Breast epithelium (tissue), 4 donors: ENCODE measurements at regions not wholly inside any gene's neighbourhood (a gene's known extent, or its start where the extent isn't known, plus 50 kb on each side); places are given as distances from the start of the nearest gene placed in this dataset.

ENCODE experiments used
- DNase-seq, 2 donors: peaks; one replicate each; pipeline ENCODE4 v3.0.0-alpha.2; 2019; ENCODE audit warnings: low spot score in 2 of 2
- H3K27ac ChIP-seq, 2 donors: fragments of 200-600 bp; sonication (generic) in 1 of 2; one replicate each; pipeline ENCODE4 v1.5.1; 2016 to 2019; ENCODE audit warnings: mild to moderate bottlenecking in 1 of 2
- H3K27me3 ChIP-seq, 2 donors: fragments of 200-600 bp; sonication (generic) in 1 of 2; one replicate each; pipeline versions ENCODE4 v1.5.1 to v1.6.0; 2017 to 2019; ENCODE audit warnings: control low read depth in 1 of 2, mild to moderate bottlenecking in 1 of 2
- H3K36me3 ChIP-seq: fragments of 200-600 bp; one replicate; pipeline ENCODE4 v1.5.1; 2019
- H3K4me1 ChIP-seq, 2 donors: fragments of 200-600 bp; sonication (generic); one replicate each; pipeline ENCODE4 v1.5.1; 2016 to 2019; ENCODE audit warnings: control low read depth in 1 of 2
- H3K4me3 ChIP-seq, 3 donors: fragments of 200-600 bp; sonication (generic); 1 replicate in 2 of 3; 2 replicates in 1 of 3; pipeline ENCODE4 v1.5.1; 2016 to 2019; ENCODE audit warnings: mild to moderate bottlenecking in 3 of 3, moderate library complexity in 2 of 3
- H3K9me3 ChIP-seq, 2 donors: fragments of 200-600 bp; sonication (generic) in 1 of 2; one replicate each; pipeline ENCODE4 v1.5.1; 2016 to 2019; ENCODE audit warnings: control low read depth in 1 of 2
- POLR2A ChIP-seq: fragments of 450-650 bp; IDR thresholded peaks from one replicate; pipeline ENCODE4 v1.6.1; 2016; ENCODE audit warnings: antibody characterized with exemption, mild to moderate bottlenecking, moderate library complexity
- POLR2AphosphoS5 ChIP-seq, 3 donors: sonication (generic); formaldehyde crosslinking; IDR thresholded peaks; one replicate each; pipeline ENCODE4 v1.6.1; 2017; ENCODE audit warnings: antibody characterized with exemption in 3 of 3
- intact Hi-C: fragments of 100-400 bp; cut with DNase I; formaldehyde crosslinking; loops from one replicate; pipeline ENCODE4 v1.15.1; 2023; ENCODE audit warnings: low total_unique reads
- TF ChIP-seq, protein P1 (sequence below), 3 donors: fragments of 450-650 bp; IDR thresholded peaks; one replicate each; pipeline ENCODE4 v1.5.1; 2016 to 2017; ENCODE audit warnings: antibody characterized with exemption in 3 of 3, mild to moderate bottlenecking in 3 of 3, moderate library complexity in 3 of 3

DNA sequence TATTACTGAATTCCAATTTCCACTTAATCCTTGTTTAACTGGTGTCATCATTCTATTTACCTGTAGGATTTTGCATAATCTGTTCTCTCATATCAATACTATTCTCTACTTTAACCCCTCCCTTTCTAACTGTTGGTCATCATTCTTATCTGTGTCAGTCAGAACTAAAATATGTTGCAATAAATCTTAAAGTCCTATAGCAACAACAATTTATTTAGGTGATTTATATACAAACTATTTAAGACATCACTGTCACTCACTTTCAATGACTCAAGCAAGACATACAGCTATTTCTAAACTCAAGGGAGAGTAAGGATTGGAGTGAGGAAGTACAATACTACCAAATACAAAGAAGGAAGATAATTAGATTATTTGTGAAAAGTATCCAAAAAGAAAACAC lies 740.4 kb downstream of the DSC3 start:
- Histone ChIP-seq H3K9me3 (no peaks in the 10 kb centered on the region), H3K4me3 (no peak overlapping the region), H3K27ac (no peak overlapping the region), H3K4me1 (no peaks in the 10 kb centered on the region), H3K27me3 (no peaks in the 10 kb centered on the region), H3K36me3 (no peaks in the 10 kb centered on the region)
- intact Hi-C loops, result no loop called here
- TF ChIP-seq POLR2A, result no peak
- TF ChIP-seq, protein P1, sequence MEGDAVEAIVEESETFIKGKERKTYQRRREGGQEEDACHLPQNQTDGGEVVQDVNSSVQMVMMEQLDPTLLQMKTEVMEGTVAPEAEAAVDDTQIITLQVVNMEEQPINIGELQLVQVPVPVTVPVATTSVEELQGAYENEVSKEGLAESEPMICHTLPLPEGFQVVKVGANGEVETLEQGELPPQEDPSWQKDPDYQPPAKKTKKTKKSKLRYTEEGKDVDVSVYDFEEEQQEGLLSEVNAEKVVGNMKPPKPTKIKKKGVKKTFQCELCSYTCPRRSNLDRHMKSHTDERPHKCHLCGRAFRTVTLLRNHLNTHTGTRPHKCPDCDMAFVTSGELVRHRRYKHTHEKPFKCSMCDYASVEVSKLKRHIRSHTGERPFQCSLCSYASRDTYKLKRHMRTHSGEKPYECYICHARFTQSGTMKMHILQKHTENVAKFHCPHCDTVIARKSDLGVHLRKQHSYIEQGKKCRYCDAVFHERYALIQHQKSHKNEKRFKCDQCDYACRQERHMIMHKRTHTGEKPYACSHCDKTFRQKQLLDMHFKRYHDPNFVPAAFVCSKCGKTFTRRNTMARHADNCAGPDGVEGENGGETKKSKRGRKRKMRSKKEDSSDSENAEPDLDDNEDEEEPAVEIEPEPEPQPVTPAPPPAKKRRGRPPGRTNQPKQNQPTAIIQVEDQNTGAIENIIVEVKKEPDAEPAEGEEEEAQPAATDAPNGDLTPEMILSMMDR (IDR thresholded peaks at IDR 0.05), result no peak
- TF ChIP-seq POLR2AphosphoS5 (IDR thresholded peaks at IDR 0.05), result no peak
- no peak for DNase-seq

DNA sequence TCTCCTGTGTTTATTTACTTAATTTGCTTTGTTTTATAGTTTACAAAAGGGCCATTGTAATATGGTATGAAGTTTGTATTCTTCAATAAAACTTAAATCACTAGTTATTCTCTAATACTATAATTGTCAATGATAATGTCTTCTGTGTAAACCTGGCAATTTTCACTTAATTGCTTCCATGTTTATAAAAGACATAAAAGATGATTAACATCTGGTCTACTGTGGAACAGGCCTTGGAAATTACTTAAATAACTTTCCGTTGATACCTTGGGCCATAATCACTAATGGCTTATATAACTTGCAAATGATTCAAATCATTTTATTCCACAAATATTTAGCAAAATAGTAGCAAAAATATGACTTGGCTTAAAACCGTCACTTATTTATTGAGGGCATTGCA lies 743.8 kb downstream of the DSC3 start:
- no peak for DNase-seq
- Histone ChIP-seq H3K27me3 (no peaks in the 10 kb centered on the region), H3K27ac (no peak overlapping the region), H3K4me1 (no peaks in the 10 kb centered on the region), H3K36me3 (no peaks in the 10 kb centered on the region), H3K9me3 (no peaks in the 10 kb centered on the region), H3K4me3 (no peak overlapping the region)
- intact Hi-C loops, result no loop called here
- TF ChIP-seq POLR2AphosphoS5 (IDR thresholded peaks at IDR 0.05) (no peak), POLR2A (no peak)
- TF ChIP-seq, protein P1 (IDR thresholded peaks at IDR 0.05), result no peak

DNA sequence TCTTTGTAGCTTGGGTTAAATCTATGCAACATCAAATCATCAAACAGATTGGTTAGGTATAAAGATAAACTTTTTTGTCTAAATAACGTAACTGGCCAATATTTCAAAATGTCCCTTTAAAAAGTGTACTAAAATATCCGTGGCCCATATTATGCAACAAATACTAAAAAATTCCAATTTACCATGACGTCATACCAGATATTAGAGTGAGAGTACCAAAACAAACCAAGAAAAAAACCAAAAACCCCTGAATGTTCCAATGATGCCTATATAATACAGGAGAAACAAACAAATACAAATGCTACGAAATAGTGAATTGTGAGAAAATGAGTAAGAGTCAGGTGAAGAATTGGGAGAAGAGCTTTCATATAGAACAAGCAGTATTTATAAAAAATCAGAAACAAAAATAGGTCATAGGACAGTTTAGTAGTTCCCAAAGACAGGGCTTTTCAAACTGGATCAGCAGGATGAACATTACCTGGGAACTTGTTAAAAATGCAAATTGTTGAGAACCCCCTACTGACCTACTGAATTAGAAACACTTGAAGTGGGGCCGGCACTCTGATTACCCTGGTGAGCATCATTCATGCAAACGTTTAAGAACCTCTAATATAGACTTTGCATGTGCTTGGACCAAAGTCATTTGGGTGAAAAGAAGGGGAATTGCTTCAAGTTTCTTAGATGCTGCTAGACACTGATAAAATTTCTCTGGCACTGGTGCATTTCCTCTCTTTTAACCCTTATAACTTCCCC lies 753.7 kb downstream of the DSC3 start:
- DNase-seq, result no peak
- no peaks in the 10 kb centered on the region for H3K36me3 ChIP-seq
- no peaks in the 10 kb centered on the region for H3K4me1 ChIP-seq
- no peaks in the 10 kb centered on the region for H3K27me3 ChIP-seq
- H3K9me3 ChIP-seq, result no peaks in the 10 kb centered on the region
- no peak overlapping the region for H3K4me3 ChIP-seq
- TF ChIP-seq POLR2A, result no peak
- TF ChIP-seq POLR2AphosphoS5 (IDR thresholded peaks at IDR 0.05), result no peak
- TF ChIP-seq, protein P1 (IDR thresholded peaks at IDR 0.05), result no peak
- intact Hi-C loops, result no loop called here
- H3K27ac ChIP-seq, result no peak overlapping the region

DNA sequence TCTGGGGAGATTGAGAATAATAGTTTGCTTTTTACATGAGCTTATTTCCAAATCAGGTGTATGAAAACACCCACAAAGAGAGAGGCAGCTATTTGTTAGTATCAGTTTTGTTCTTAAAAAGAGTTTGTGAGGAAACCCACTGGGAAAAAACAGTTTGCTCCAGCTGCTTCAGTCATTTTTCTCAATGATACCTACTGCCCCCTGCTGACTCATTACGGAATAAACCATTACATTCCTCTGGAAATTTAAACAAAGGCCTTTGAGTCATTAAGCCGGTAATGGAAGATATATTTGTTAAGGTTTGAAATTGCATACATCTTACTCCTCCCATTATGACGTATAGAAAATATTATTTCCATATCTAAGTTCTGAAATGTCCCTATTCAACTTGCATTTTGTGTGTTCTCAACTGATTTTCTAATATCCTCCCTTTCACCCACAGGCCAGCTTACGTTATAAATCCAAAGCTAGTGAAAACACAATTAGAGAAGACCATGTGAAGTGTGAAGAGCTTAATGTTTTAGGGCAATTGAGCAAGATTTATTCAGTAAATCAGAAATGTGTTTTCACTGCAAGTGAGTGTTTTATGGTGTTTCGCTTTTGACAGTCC lies 761.6 kb downstream of the DSC3 start:
- no peaks in the 10 kb centered on the region for H3K36me3 ChIP-seq
- no peaks in the 10 kb centered on the region for H3K27me3 ChIP-seq
- no peaks in the 10 kb centered on the region for H3K9me3 ChIP-seq
- intact Hi-C loops, result no loop called here
- no peaks in the 10 kb centered on the region for H3K4me1 ChIP-seq
- no peak for DNase-seq
- no peak overlapping the region for H3K4me3 ChIP-seq
- no peak for TF ChIP-seq POLR2AphosphoS5 (IDR thresholded peaks at IDR 0.05)
- TF ChIP-seq, protein P1 (IDR thresholded peaks at IDR 0.05), result peak in 1 of 3 donors; percentile 39
- H3K27ac ChIP-seq, result no peak overlapping the region

DNA sequence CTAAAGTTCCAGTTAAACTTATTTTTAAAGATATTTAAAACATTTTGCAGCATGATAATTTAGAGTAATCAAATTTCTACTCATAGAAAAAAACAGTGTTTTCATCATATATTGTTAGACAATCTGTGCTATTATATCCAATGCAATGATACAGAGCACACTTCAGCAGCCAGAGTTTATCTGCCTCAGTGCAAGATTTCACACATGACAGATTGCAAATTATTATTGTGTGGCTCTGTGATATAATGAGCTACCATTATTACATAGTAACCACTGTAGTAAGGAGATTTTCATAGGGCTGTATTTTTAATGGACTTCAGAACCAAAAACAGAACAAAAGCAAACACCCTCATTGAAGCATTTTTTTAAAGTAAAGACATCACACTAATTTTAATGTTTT lies 762.4 kb downstream of the DSC3 start:
- no peaks in the 10 kb centered on the region for H3K36me3 ChIP-seq
- H3K4me1 ChIP-seq, result no peaks in the 10 kb centered on the region
- no peak overlapping the region for H3K4me3 ChIP-seq
- TF ChIP-seq POLR2A (no peak), POLR2AphosphoS5 (IDR thresholded peaks at IDR 0.05) (no peak)
- TF ChIP-seq, protein P1 (IDR thresholded peaks at IDR 0.05), result no peak
- no peaks in the 10 kb centered on the region for H3K9me3 ChIP-seq
- no peak for DNase-seq
- intact Hi-C loops, result no loop called here
- no peak overlapping the region for H3K27ac ChIP-seq
- no peaks in the 10 kb centered on the region for H3K27me3 ChIP-seq
